RWPE1 (cell line): ENCODE measurements at regions not wholly inside any gene's neighbourhood (a gene's known extent, or its start where the extent isn't known, plus 50 kb on each side); places are given as distances from the start of the nearest gene placed in this dataset.

ENCODE experiments used
- CTCF ChIA-PET: fragments of 350-600 bp; sonication (Branson Sonifier 250); formaldehyde crosslinking; extraction: SDS; loops from one replicate; lab custom pipeline; 2021; lab: Yijun Ruan, JAX
- POLR2A ChIA-PET: fragments of 400-600 bp; formaldehyde crosslinking; extraction: SDS; loops from one replicate; lab custom pipeline; 2020; ENCODE audit warnings: antibody characterized with exemption; ENCODE audit not compliant: low non-redundant PET; lab: Yijun Ruan, JAX
- DNase-seq: peaks from one replicate; pipeline ENCODE4 v3.0.0; 2012; ENCODE audit warnings: low spot score
- H3K27ac ChIP-seq: fragments of 450-650 bp; 2 replicates; pipeline ENCODE4 v1.5.1; 2017
- CTCF ChIP-seq: fragments of 450-650 bp; conservative IDR thresholded peaks from 2 replicates; pipeline ENCODE4 v1.5.1; 2017; ENCODE audit warnings: low read depth, mild to moderate bottlenecking

GRCh38 chr4:41448934-41449333 is 89.0 kb upstream of the LIMCH1 start:
- DNase-seq: peak; percentile 19
- no peak overlapping the region for H3K27ac ChIP-seq
- ChIA-PET POLR2A (no interaction called here), CTCF (no interaction called here)
- no peak for TF ChIP-seq CTCF

GRCh38 chr4:41451961-41452360 is 86.0 kb upstream of the LIMCH1 start:
- no peak overlapping the region for H3K27ac ChIP-seq
- POLR2A ChIA-PET: no interaction called here
- DNase-seq: no peak
- CTCF ChIA-PET: no interaction called here
- TF ChIP-seq CTCF: no peak

- no peak for TF ChIP-seq CTCF
- no peak overlapping the region for H3K27ac ChIP-seq
- CTCF ChIA-PET: no interaction called here
- DNase-seq: no peak
- POLR2A ChIA-PET: no interaction called here
Observed at GRCh38 chr4:41452484-41453225, 85.3 kb upstream of the LIMCH1 start.

GRCh38 chr4:41454423-41454822 is 83.5 kb upstream of the LIMCH1 start:
- no peak for TF ChIP-seq CTCF
- H3K27ac ChIP-seq: no peak overlapping the region
- DNase-seq: peak; percentile 10
- ChIA-PET POLR2A (no interaction called here), CTCF (interaction anchor here (0.5 to 0.6 kb wide), 2 partner anchors 16 to 135 kb away, joined by 3 read pairs; no protein-coding TSS in a partner anchor)

- POLR2A ChIA-PET: no interaction called here
- H3K27ac ChIP-seq: no peak overlapping the region
- peak; percentile 57 for DNase-seq
- CTCF ChIA-PET: no interaction called here
- TF ChIP-seq CTCF: no peak
Observed at GRCh38 chr4:41455206-41455605, 82.8 kb upstream of the LIMCH1 start.

- TF ChIP-seq CTCF: no peak
- POLR2A ChIA-PET: no interaction called here
- H3K27ac ChIP-seq: no peak overlapping the region
- CTCF ChIA-PET: no interaction called here
- DNase-seq: no peak
Observed at GRCh38 chr4:41456559-41457101, 81.3 kb upstream of the LIMCH1 start.
